Calu3 (cell line): ENCODE measurements at regions not wholly inside any gene's neighbourhood (a gene's known extent, or its start where the extent isn't known, plus 50 kb on each side); places are given as distances from the start of the nearest gene placed in this dataset.
A peak's percentile ranks its signal among the peaks of the same experiment; 100 is the strongest.

Experiments
- BruUV-seq: library from RNA; stranded (reverse); fragments of 400-500 nt; replicated peaks from 2 replicates; lab custom pipeline; 2021; lab: Mats Ljungman, UMichigan
- CTCF ChIA-PET: fragments of 300-600 bp; sonication (Branson Sonifier 250); formaldehyde crosslinking; loops from one replicate; lab custom pipeline; 2022; ENCODE audit warnings: antibody characterized with exemption; lab: Charles Lee
- DNase-seq: peaks from one replicate; pipeline ENCODE4 v3.0.0; 2022
- H3K27ac Mint-ChIP-seq: one replicate; pipeline ENCODE4 v1.8.0; 2022; ENCODE audit warnings: mixed read lengths; ENCODE audit not compliant: unreplicated experiment
- H3K27me3 Mint-ChIP-seq: one replicate; pipeline ENCODE4 v1.8.0; 2022; ENCODE audit warnings: mixed read lengths; ENCODE audit not compliant: unreplicated experiment
- H3K36me3 Mint-ChIP-seq: one replicate; pipeline ENCODE4 v1.8.0; 2022; ENCODE audit warnings: mild to moderate bottlenecking, moderate library complexity, mixed read lengths; ENCODE audit not compliant: insufficient read depth, unreplicated experiment
- H3K4me1 Mint-ChIP-seq: one replicate; pipeline ENCODE4 v1.8.0; 2022; ENCODE audit warnings: mild to moderate bottlenecking, low read depth, mixed read lengths; ENCODE audit not compliant: unreplicated experiment
- H3K4me3 Mint-ChIP-seq: one replicate; pipeline ENCODE4 v1.8.0; 2022; ENCODE audit warnings: mild to moderate bottlenecking, low read depth, moderate library complexity, mixed read lengths; ENCODE audit not compliant: unreplicated experiment
- H3K9me3 Mint-ChIP-seq: one replicate; pipeline ENCODE4 v1.8.0; 2022; ENCODE audit warnings: low read depth, mixed read lengths; ENCODE audit not compliant: unreplicated experiment
- CTCF ChIP-seq: fragments of 200-600 bp; IDR thresholded peaks from one replicate; pipeline ENCODE4 v1.8.0; 2022; ENCODE audit warnings: antibody characterized with exemption; ENCODE audit not compliant: unreplicated experiment
- intact Hi-C: fragments of 100-400 bp; cut with micrococcal nuclease; formaldehyde crosslinking; loops from one replicate; pipeline ENCODE4 v1.10.0; 2022; ENCODE audit not compliant: unreplicated experiment

- BruUV-seq = no TSS peak
- Mint-ChIP-seq H3K4me3 (no peak overlapping the region), H3K27ac (peak overlapping the region; percentile 20), H3K4me1 (peaks cover 28% of the 10 kb centered on the region), H3K27me3 (peaks cover 45% of the 10 kb centered on the region), H3K9me3 (no peaks in the 10 kb centered on the region), H3K36me3 (no peaks in the 10 kb centered on the region)
- TF ChIP-seq CTCF = no peak
- intact Hi-C loops = no loop called here
- CTCF ChIA-PET = interaction anchor here (0.6 to 1.4 kb wide), 4 partner anchors 26 to 96 kb away, joined by 3 to 4 read pairs (median 3); no protein-coding TSS in a partner anchor
- DNase-seq = peak; percentile 72
These were observed 53.8 kb upstream of the TAC4 start for GRCh38 chr17:49901460-49902331.

GRCh38 chr17:49903523-49903922 is 55.7 kb upstream of the TAC4 start:
- no peak for DNase-seq
- Mint-ChIP-seq H3K27ac (no peak overlapping the region), H3K4me1 (peaks cover 25% of the 10 kb centered on the region), H3K27me3 (peaks cover 61% of the 10 kb centered on the region), H3K9me3 (no peaks in the 10 kb centered on the region), H3K36me3 (no peaks in the 10 kb centered on the region), H3K4me3 (no peak overlapping the region)
- CTCF ChIA-PET = no interaction called here
- intact Hi-C loops = no loop called here
- TF ChIP-seq CTCF = no peak
- BruUV-seq = no TSS peak

- no peak for TF ChIP-seq CTCF
- H3K9me3 Mint-ChIP-seq = no peaks in the 10 kb centered on the region
- H3K36me3 Mint-ChIP-seq = peaks cover 2% of the 10 kb centered on the region
- H3K27ac Mint-ChIP-seq = no peak overlapping the region
- intact Hi-C loops = no loop called here
- H3K27me3 Mint-ChIP-seq = peaks cover 75% of the 10 kb centered on the region
- CTCF ChIA-PET = interaction anchor here (0.6 to 1.5 kb wide), 2 partner anchors 16 to 93 kb away, joined by 3 read pairs; no protein-coding TSS in a partner anchor
- DNase-seq = no peak
- no peak overlapping the region for H3K4me3 Mint-ChIP-seq
- H3K4me1 Mint-ChIP-seq = peaks cover 25% of the 10 kb centered on the region
- no TSS peak for BruUV-seq
These were observed 57.0 kb upstream of the TAC4 start for GRCh38 chr17:49904893-49905292.

- Mint-ChIP-seq H3K9me3 (no peaks in the 10 kb centered on the region), H3K4me1 (peaks cover 40% of the 10 kb centered on the region), H3K27ac (peak overlapping the region; percentile 26), H3K36me3 (peaks cover 11% of the 10 kb centered on the region), H3K27me3 (peaks cover 92% of the 10 kb centered on the region), H3K4me3 (no peak overlapping the region)
- no peak for TF ChIP-seq CTCF
- intact Hi-C loops = no loop called here
- peak; percentile 48 for DNase-seq
- CTCF ChIA-PET = no interaction called here
- no TSS peak for BruUV-seq
These were observed 58.8 kb upstream of the TAC4 start for GRCh38 chr17:49906531-49907136.
